ENCODE measurements at regions not wholly inside any gene's neighbourhood (a gene's known extent, or its start where the extent isn't known, plus 50 kb on each side); places are given as distances from the start of the nearest gene placed in this dataset.
"Not testable (repeated sequence)": the region's sequence is repeated elsewhere in the genome, so short reads cannot be mapped to it uniquely, and the experiment has no call there.

DNA sequence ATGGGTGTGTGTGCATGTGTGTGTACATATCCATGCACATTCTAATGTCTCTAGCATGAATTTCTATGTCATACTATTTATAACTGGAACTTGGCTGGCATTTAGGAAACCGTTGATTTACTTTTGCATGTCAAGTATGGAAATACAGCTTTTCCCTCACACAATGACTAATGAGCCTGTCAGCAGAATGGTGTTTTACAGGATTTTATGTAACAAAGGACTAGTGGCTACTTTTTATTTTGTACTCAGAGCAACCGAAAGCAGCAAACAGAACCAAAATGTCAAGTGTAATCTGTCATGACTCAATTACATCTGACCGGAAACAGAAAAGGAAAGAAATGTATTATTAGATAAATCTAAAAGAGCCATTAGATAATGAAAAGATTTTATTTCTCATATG is 1911.5 kb upstream of the AGA start:
- POLR2A ChIA-PET: no interaction called here
- H3K4me3 ChIP-seq (replicated peaks in 1 of 3; ENCODE audit: insufficient read depth in 1 of 3, low read depth in 2 of 3, low read length in 3 of 3): no peak overlapping the region
- TF ChIP-seq, protein P1, sequence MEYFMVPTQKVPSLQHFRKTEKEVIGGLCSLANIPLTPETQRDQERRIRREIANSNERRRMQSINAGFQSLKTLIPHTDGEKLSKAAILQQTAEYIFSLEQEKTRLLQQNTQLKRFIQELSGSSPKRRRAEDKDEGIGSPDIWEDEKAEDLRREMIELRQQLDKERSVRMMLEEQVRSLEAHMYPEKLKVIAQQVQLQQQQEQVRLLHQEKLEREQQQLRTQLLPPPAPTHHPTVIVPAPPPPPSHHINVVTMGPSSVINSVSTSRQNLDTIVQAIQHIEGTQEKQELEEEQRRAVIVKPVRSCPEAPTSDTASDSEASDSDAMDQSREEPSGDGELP (IDR thresholded peaks at IDR 0.05; ENCODE audit: borderline replicate concordance, low read depth): no peak
- TF ChIP-seq ZNF136 (CRISPR knock-in tag; IDR thresholded peaks at IDR 0.05; ENCODE audit: low read depth) (no peak), ZNF484 (CRISPR knock-in tag; IDR thresholded peaks at IDR 0.05; ENCODE audit: borderline replicate concordance, low read depth) (no peak)
- no peak for ATAC-seq
- no peaks in the 10 kb centered on the region for H3K27me3 ChIP-seq (ENCODE audit: control insufficient read depth in 1 of 2, insufficient read depth in 2 of 2, low read length in 2 of 2)
- no peaks in the 10 kb centered on the region for H3K9me3 ChIP-seq (ENCODE audit: low read length)
- no peak overlapping the region for H2AFZ ChIP-seq (ENCODE audit: low read length)
- no peak for DNase-seq (ENCODE audit: low spot score)
- BruUV-seq (replicated peaks): no TSS peak
- in situ Hi-C loops (cut with HindIII; ENCODE audit: extremely low pct_ligation_motif_present, low pct_unique_long_range_greater_than_20kb): no loop called here
- CTCF ChIA-PET (ENCODE audit: low intra/inter-chr PET ratio, low total read pairs): no interaction called here
- no peak overlapping the region for H3K9ac ChIP-seq (ENCODE audit: insufficient read depth, low read depth, low read length)
- FAIRE-seq: no peak
- H3K79me2 ChIP-seq (ENCODE audit: insufficient read depth, low read length): no peaks in the 10 kb centered on the region
- no peaks in the 10 kb centered on the region for H4K20me1 ChIP-seq (ENCODE audit: insufficient read depth, low read length)
- H3K36me3 ChIP-seq (replicated peaks in 1 of 2; ENCODE audit: control insufficient read depth in 1 of 2, insufficient read depth in 2 of 2, low read length in 2 of 2): no peaks in the 10 kb centered on the region
- no peak overlapping the region for H3K27ac ChIP-seq (ENCODE audit: extremely low read length, insufficient read depth, low read length)
- H3K4me1 ChIP-seq (ENCODE audit: insufficient read depth, low read length): no peaks in the 10 kb centered on the region
- 6% methylated on average over 3 of the region's 3 CpGs for WGBS (ENCODE audit: low lambda C conversion rate)
- H3K4me2 ChIP-seq (ENCODE audit: low read depth, low read length): no peak overlapping the region
- intact Hi-C loops (cut with micrococcal nuclease; ENCODE audit: unreplicated experiment): no loop called here

DNA sequence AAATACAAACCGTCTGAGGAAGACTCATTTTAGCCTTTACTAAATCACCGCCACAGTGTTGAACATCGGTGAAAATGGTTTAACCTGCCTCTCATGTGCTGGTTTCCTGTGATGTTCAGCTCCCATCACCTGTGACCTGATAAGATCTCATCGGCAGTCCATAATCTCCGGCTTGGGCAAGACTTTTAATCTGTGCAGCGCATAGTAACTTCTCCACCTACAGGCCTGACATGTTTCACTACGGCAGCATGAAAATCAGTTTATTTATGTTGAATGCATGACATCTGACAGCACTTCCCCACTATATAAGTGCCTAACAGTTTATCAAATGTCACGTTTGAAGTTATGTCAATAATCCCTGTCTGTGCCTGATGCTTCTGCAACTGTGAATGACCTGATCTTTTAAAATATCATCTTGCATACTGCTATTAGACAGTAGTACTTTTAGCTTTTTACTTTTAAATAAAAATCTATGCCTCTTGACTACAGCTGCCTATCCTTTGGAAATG is 1919.8 kb upstream of the AGA start:
- POLR2A ChIA-PET: no interaction called here

DNA sequence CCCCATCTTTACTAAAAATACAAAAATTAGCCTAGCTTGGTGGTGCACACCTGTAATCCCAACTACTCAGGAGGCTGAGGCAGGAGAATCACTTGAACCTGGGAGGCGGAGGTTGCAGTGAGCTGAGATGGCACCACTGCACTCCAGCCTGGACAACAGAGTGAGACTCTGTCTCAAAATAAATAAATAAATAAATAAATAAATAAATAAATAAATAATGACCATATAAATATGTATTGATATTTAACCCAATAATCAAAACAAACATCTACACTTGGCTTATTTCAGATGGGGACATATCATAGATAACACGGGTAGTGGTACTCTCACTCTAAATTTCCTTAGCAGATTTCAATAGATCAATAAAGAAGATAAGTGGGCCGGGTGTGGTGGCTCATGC is 1923.7 kb upstream of the AGA start:
- H3K79me2 ChIP-seq (ENCODE audit: insufficient read depth, low read length); H3K27ac ChIP-seq (ENCODE audit: extremely low read length, insufficient read depth, low read length); H3K4me2 ChIP-seq (ENCODE audit: low read depth, low read length); CTCF ChIA-PET (ENCODE audit: low intra/inter-chr PET ratio, low total read pairs); FAIRE-seq; intact Hi-C loops (cut with micrococcal nuclease; ENCODE audit: unreplicated experiment); BruUV-seq (replicated peaks); H3K9ac ChIP-seq (ENCODE audit: insufficient read depth, low read depth, low read length); H3K4me1 ChIP-seq (ENCODE audit: insufficient read depth, low read length); H4K20me1 ChIP-seq (ENCODE audit: insufficient read depth, low read length); H3K27me3 ChIP-seq (ENCODE audit: control insufficient read depth in 1 of 2, insufficient read depth in 2 of 2, low read length in 2 of 2); H2AFZ ChIP-seq (ENCODE audit: low read length); POLR2A ChIA-PET; H3K36me3 ChIP-seq (replicated peaks in 1 of 2; ENCODE audit: control insufficient read depth in 1 of 2, insufficient read depth in 2 of 2, low read length in 2 of 2); ATAC-seq; in situ Hi-C loops (cut with HindIII; ENCODE audit: extremely low pct_ligation_motif_present, low pct_unique_long_range_greater_than_20kb); DNase-seq (ENCODE audit: low spot score); H3K9me3 ChIP-seq (ENCODE audit: low read length); H3K4me3 ChIP-seq (replicated peaks in 1 of 3; ENCODE audit: insufficient read depth in 1 of 3, low read depth in 2 of 3, low read length in 3 of 3): not testable (repeated sequence)
- WGBS (ENCODE audit: low lambda C conversion rate): 73% methylated on average over 3 of the region's 3 CpGs

More for the DNA sequence above, 1919.8 kb upstream of the AGA start:
- H3K79me2 ChIP-seq (ENCODE audit: insufficient read depth, low read length): no peaks in the 10 kb centered on the region
- WGBS (ENCODE audit: low lambda C conversion rate): 29% methylated on average over 8 of the region's 8 CpGs
- no peak overlapping the region for H2AFZ ChIP-seq (ENCODE audit: low read length)
- DNase-seq (ENCODE audit: low spot score) (no peak), ATAC-seq (no peak), FAIRE-seq (no peak)
- H3K27ac ChIP-seq (ENCODE audit: extremely low read length, insufficient read depth, low read length): no peak overlapping the region
- H3K9me3 ChIP-seq (ENCODE audit: low read length): no peaks in the 10 kb centered on the region
- intact Hi-C loops (cut with micrococcal nuclease; ENCODE audit: unreplicated experiment) (no loop called here), in situ Hi-C loops (cut with HindIII; ENCODE audit: extremely low pct_ligation_motif_present, low pct_unique_long_range_greater_than_20kb) (no loop called here)
- no peak overlapping the region for H3K4me2 ChIP-seq (ENCODE audit: low read depth, low read length)
- BruUV-seq (replicated peaks): no TSS peak
- H4K20me1 ChIP-seq (ENCODE audit: insufficient read depth, low read length): no peaks in the 10 kb centered on the region
- H3K36me3 ChIP-seq (replicated peaks in 1 of 2; ENCODE audit: control insufficient read depth in 1 of 2, insufficient read depth in 2 of 2, low read length in 2 of 2): no peaks in the 10 kb centered on the region
- no peaks in the 10 kb centered on the region for H3K4me1 ChIP-seq (ENCODE audit: insufficient read depth, low read length)
- no peaks in the 10 kb centered on the region for H3K27me3 ChIP-seq (ENCODE audit: control insufficient read depth in 1 of 2, insufficient read depth in 2 of 2, low read length in 2 of 2)
- TF ChIP-seq HNRNPL (IDR thresholded peaks at IDR 0.05; ENCODE audit: low read depth, low read length): no peak
- no peak overlapping the region for H3K9ac ChIP-seq (ENCODE audit: insufficient read depth, low read depth, low read length)
- H3K4me3 ChIP-seq (replicated peaks in 1 of 3; ENCODE audit: insufficient read depth in 1 of 3, low read depth in 2 of 3, low read length in 3 of 3): no peak overlapping the region
- CTCF ChIA-PET (ENCODE audit: low intra/inter-chr PET ratio, low total read pairs): no interaction called here

Data from HepG2 (cell line).